K562 (cell line): ENCODE measurements at regions not wholly inside any gene's neighbourhood (a gene's known extent, or its start where the extent isn't known, plus 50 kb on each side); places are given as distances from the start of the nearest gene placed in this dataset.

Source experiments
- CCNT2 ChIP-seq: IDR thresholded peaks from 2 replicates; pipeline ENCODE4 v1.6.1; 2011; ENCODE audit warnings: borderline replicate concordance, low read depth, mild to moderate bottlenecking, moderate library complexity, mixed read lengths, low read length; ENCODE audit not compliant: insufficient read length; ENCODE audit errors: extremely low read depth
- EGR1 ChIP-seq: fragments of 450-650 bp; conservative IDR thresholded peaks from 2 replicates; pipeline ENCODE4 v1.6.1; 2017; ENCODE audit warnings: mild to moderate bottlenecking
- EZH2 ChIP-seq: IDR thresholded peaks from 2 replicates; pipeline ENCODE4 v1.6.1; 2012; ENCODE audit warnings: low read depth, mild to moderate bottlenecking, inconsistent platforms, low read length, borderline replicate concordance
- NFIC ChIP-seq: fragments of 450-650 bp; IDR thresholded peaks from 2 replicates; pipeline ENCODE4 v1.6.1; 2017; ENCODE audit warnings: mild to moderate bottlenecking, inconsistent platforms
- POLR2A ChIP-seq: fragments of 450-650 bp; conservative IDR thresholded peaks from 2 replicates; pipeline ENCODE4 v1.6.1; 2016
- RAD21 ChIP-seq, 2 experiments: fragments of 250-450 bp in 1 of 2; fragments of 450-650 bp in 1 of 2; sonication (Bioruptor Pico) in 1 of 2; formaldehyde crosslinking in 1 of 2; IDR thresholded peaks in 1 of 2; conservative IDR thresholded peaks in 1 of 2; 2 replicates each; pipeline versions ENCODE4 v1.4.0 to v1.8.0; 2020 to 2022; ENCODE audit warnings: mild to moderate bottlenecking in 2 of 2, moderate library complexity in 1 of 2
- STAT6 ChIP-seq: sonication (generic); formaldehyde crosslinking; IDR thresholded peaks from 2 replicates; pipeline ENCODE4 v1.8.1; 2023; ENCODE audit warnings: mild to moderate bottlenecking, missing genetic modification reagents
- TAF15 ChIP-seq: fragments of 200-400 bp; formaldehyde crosslinking; IDR thresholded peaks from 2 replicates; pipeline ENCODE4 v1.6.1; 2017; ENCODE audit warnings: mild to moderate bottlenecking, low read depth, low read length, moderate library complexity
- ZBTB33 ChIP-seq: sonication (generic); formaldehyde crosslinking; IDR thresholded peaks from 2 replicates; pipeline ENCODE4 v1.8.1; 2023; ENCODE audit warnings: mild to moderate bottlenecking, missing genetic modification reagents
- ZFP36 ChIP-seq: fragments of 150-350 bp; IDR thresholded peaks from 2 replicates; pipeline ENCODE4 v1.6.1; 2018; ENCODE audit warnings: low read length, low read depth; ENCODE audit not compliant: partially characterized antibody
- ZNF165 ChIP-seq: fragments of 250-450 bp; sonication (Bioruptor Pico); IDR thresholded peaks from 2 replicates; pipeline ENCODE4 v1.4.0; 2020; ENCODE audit warnings: borderline replicate concordance
- ZNF232 ChIP-seq: sonication (generic); formaldehyde crosslinking; IDR thresholded peaks from 2 replicates; pipeline ENCODE4 v1.8.0; 2022; ENCODE audit warnings: mild to moderate bottlenecking, missing genetic modification reagents
- TF ChIP-seq, protein P1 (sequence below): fragments of 450-650 bp; conservative IDR thresholded peaks from 2 replicates; pipeline ENCODE4 v1.6.1; 2016; ENCODE audit warnings: missing genetic modification characterization, low read depth, mild to moderate bottlenecking, missing compliant biosample characterization, moderate library complexity

DNA sequence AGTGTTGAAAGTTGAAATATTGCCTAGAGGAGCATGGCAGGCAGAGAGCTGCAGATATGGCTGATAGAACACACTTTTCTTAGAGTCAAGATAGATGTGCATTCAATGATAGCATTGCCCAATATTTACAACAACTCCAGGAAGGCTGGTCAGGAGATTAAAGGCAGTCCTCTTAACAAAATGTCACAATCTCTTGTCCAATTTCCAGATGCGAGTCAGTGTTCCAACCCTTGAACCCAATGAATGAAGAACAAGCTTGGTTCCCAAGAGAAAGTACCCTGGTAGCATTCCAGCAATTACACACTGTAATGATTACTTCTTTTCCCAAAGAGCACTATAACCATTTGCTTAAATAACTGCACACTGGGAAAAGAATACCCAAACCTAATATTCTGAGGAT, 839.4 kb upstream of the VRK2 start:
- TF ChIP-seq ZBTB33 (CRISPR knock-in tag), result no peak
- no peak for TF ChIP-seq EGR1
- TF ChIP-seq ZNF165, result no peak
- no peak for TF ChIP-seq POLR2A
- TF ChIP-seq RAD21 (CRISPR knock-in tag; conservative IDR thresholded peaks at IDR 0.05 in 1 of 2, IDR thresholded peaks at IDR 0.05 in 1 of 2), result no peak
- TF ChIP-seq STAT6 (CRISPR knock-in tag), result no peak
- no peak for TF ChIP-seq ZFP36
- no peak for TF ChIP-seq NFIC
- TF ChIP-seq TAF15, result no peak
- TF ChIP-seq EZH2, result no peak
- no peak for TF ChIP-seq ZNF232 (CRISPR knock-in tag)
- TF ChIP-seq, protein P1, sequence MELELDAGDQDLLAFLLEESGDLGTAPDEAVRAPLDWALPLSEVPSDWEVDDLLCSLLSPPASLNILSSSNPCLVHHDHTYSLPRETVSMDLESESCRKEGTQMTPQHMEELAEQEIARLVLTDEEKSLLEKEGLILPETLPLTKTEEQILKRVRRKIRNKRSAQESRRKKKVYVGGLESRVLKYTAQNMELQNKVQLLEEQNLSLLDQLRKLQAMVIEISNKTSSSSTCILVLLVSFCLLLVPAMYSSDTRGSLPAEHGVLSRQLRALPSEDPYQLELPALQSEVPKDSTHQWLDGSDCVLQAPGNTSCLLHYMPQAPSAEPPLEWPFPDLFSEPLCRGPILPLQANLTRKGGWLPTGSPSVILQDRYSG (tag), result no peak
- no peak for TF ChIP-seq CCNT2
